ENCODE measurements at regions not wholly inside any gene's neighbourhood (a gene's known extent, or its start where the extent isn't known, plus 50 kb on each side); places are given as distances from the start of the nearest gene placed in this dataset.

- Histone ChIP-seq H3K4me2 (ENCODE audit: low read length) (no peak overlapping the region), H3K4me3 (ENCODE audit: low read depth, low read length, poor library complexity, severe bottlenecking) (no peak overlapping the region), H3K36me3 (ENCODE audit: insufficient read depth, low read length) (no peaks in the 10 kb centered on the region), H3K27me3 (ENCODE audit: insufficient read depth, low read length) (no peaks in the 10 kb centered on the region), H3K79me2 (ENCODE audit: insufficient read depth, low read length) (no peaks in the 10 kb centered on the region), H3K9me2 (ENCODE audit: low read depth, low read length) (no peaks in the 10 kb centered on the region), H3K4me1 (ENCODE audit: insufficient read depth, low read length, severe bottlenecking) (peaks cover 18% of the 10 kb centered on the region), H2AFZ (ENCODE audit: low read length) (no peak overlapping the region), H3K9me3 (ENCODE audit: low read length) (no peaks in the 10 kb centered on the region), H3K9ac (ENCODE audit: low read length) (no peak overlapping the region), H4K20me1 (ENCODE audit: insufficient read depth, low read length) (no peaks in the 10 kb centered on the region), H3K27ac (ENCODE audit: low read depth, low read length, poor library complexity, severe bottlenecking) (no peak overlapping the region), H3F3A (ENCODE audit: insufficient read depth, low read length) (no peaks in the 10 kb centered on the region)
- TF ChIP-seq EZH2 (IDR thresholded peaks at IDR 0.05; ENCODE audit: borderline replicate concordance, low read length) (no peak), CTCF (IDR thresholded peaks at IDR 0.05; ENCODE audit: low read length) (no peak)
Observed at GRCh38 chr18:33812186-33812585, 234.2 kb downstream of the ASXL3 start.

GRCh38 chr18:33805592-33805991 lies 227.6 kb downstream of the ASXL3 start:
- Histone ChIP-seq H3K9me3 (ENCODE audit: low read length) (no peaks in the 10 kb centered on the region), H3K9ac (ENCODE audit: low read length) (no peak overlapping the region), H3F3A (ENCODE audit: insufficient read depth, low read length) (no peaks in the 10 kb centered on the region), H3K4me3 (ENCODE audit: low read depth, low read length, poor library complexity, severe bottlenecking) (no peak overlapping the region), H3K36me3 (ENCODE audit: insufficient read depth, low read length) (no peaks in the 10 kb centered on the region), H3K4me1 (ENCODE audit: insufficient read depth, low read length, severe bottlenecking) (peaks cover 58% of the 10 kb centered on the region), H3K79me2 (ENCODE audit: insufficient read depth, low read length) (no peaks in the 10 kb centered on the region), H3K9me2 (ENCODE audit: low read depth, low read length) (no peaks in the 10 kb centered on the region), H2AFZ (ENCODE audit: low read length) (no peak overlapping the region), H3K4me2 (ENCODE audit: low read length) (no peak overlapping the region), H4K20me1 (ENCODE audit: insufficient read depth, low read length) (no peaks in the 10 kb centered on the region), H3K27ac (ENCODE audit: low read depth, low read length, poor library complexity, severe bottlenecking) (peak overlapping the region; percentile 89), H3K27me3 (ENCODE audit: insufficient read depth, low read length) (no peaks in the 10 kb centered on the region)
- TF ChIP-seq EZH2 (IDR thresholded peaks at IDR 0.05; ENCODE audit: borderline replicate concordance, low read length) (no peak), CTCF (IDR thresholded peaks at IDR 0.05; ENCODE audit: low read length) (no peak)

GRCh38 chr18:33804258-33804657 lies 226.2 kb downstream of the ASXL3 start:
- Histone ChIP-seq H3K9me2 (ENCODE audit: low read depth, low read length) (no peaks in the 10 kb centered on the region), H3K4me1 (ENCODE audit: insufficient read depth, low read length, severe bottlenecking) (peaks cover 52% of the 10 kb centered on the region), H3K36me3 (ENCODE audit: insufficient read depth, low read length) (no peaks in the 10 kb centered on the region), H3F3A (ENCODE audit: insufficient read depth, low read length) (no peaks in the 10 kb centered on the region), H3K9me3 (ENCODE audit: low read length) (no peaks in the 10 kb centered on the region), H3K4me2 (ENCODE audit: low read length) (no peak overlapping the region; the same call in 1 of the 2 replicates), H4K20me1 (ENCODE audit: insufficient read depth, low read length) (no peaks in the 10 kb centered on the region), H3K4me3 (ENCODE audit: low read depth, low read length, poor library complexity, severe bottlenecking) (no peak overlapping the region), H2AFZ (ENCODE audit: low read length) (no peak overlapping the region), H3K27me3 (ENCODE audit: insufficient read depth, low read length) (no peaks in the 10 kb centered on the region), H3K9ac (ENCODE audit: low read length) (no peak overlapping the region), H3K27ac (ENCODE audit: low read depth, low read length, poor library complexity, severe bottlenecking) (peak overlapping the region; percentile 89), H3K79me2 (ENCODE audit: insufficient read depth, low read length) (no peaks in the 10 kb centered on the region)
- TF ChIP-seq EZH2 (IDR thresholded peaks at IDR 0.05; ENCODE audit: borderline replicate concordance, low read length) (no peak), CTCF (IDR thresholded peaks at IDR 0.05; ENCODE audit: low read length) (no peak)

Measured in OCI-LY1 (cell line).